ENCODE measurements at regions not wholly inside any gene's neighbourhood (a gene's known extent, or its start where the extent isn't known, plus 50 kb on each side); places are given as distances from the start of the nearest gene placed in this dataset.

GRCh38 chr14:101370593-101371569, 190.4 kb upstream of the DIO3 start:
- Histone ChIP-seq H3K36me3 (no peaks in the 10 kb centered on the region), H3K4me1 (no peaks in the 10 kb centered on the region), H3K27me3 (no peaks in the 10 kb centered on the region), H3K27ac (no peak overlapping the region), H3K4me3 (no peak overlapping the region), H3K9me3 (no peaks in the 10 kb centered on the region)
- no peak for TF ChIP-seq POLR2A (IDR thresholded peaks at IDR 0.05)
- TF ChIP-seq, protein P1, sequence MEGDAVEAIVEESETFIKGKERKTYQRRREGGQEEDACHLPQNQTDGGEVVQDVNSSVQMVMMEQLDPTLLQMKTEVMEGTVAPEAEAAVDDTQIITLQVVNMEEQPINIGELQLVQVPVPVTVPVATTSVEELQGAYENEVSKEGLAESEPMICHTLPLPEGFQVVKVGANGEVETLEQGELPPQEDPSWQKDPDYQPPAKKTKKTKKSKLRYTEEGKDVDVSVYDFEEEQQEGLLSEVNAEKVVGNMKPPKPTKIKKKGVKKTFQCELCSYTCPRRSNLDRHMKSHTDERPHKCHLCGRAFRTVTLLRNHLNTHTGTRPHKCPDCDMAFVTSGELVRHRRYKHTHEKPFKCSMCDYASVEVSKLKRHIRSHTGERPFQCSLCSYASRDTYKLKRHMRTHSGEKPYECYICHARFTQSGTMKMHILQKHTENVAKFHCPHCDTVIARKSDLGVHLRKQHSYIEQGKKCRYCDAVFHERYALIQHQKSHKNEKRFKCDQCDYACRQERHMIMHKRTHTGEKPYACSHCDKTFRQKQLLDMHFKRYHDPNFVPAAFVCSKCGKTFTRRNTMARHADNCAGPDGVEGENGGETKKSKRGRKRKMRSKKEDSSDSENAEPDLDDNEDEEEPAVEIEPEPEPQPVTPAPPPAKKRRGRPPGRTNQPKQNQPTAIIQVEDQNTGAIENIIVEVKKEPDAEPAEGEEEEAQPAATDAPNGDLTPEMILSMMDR (IDR thresholded peaks at IDR 0.05) = no peak
- ATAC-seq = no peak
- 73% methylated on average over 5 of the region's 14 CpGs for WGBS (ENCODE audit: insufficient coverage, low coverage, low lambda C conversion rate, missing lambda C conversion rate)
- no peak for DNase-seq
- intact Hi-C loops (cut with DNase I) = no loop called here

DNA sequence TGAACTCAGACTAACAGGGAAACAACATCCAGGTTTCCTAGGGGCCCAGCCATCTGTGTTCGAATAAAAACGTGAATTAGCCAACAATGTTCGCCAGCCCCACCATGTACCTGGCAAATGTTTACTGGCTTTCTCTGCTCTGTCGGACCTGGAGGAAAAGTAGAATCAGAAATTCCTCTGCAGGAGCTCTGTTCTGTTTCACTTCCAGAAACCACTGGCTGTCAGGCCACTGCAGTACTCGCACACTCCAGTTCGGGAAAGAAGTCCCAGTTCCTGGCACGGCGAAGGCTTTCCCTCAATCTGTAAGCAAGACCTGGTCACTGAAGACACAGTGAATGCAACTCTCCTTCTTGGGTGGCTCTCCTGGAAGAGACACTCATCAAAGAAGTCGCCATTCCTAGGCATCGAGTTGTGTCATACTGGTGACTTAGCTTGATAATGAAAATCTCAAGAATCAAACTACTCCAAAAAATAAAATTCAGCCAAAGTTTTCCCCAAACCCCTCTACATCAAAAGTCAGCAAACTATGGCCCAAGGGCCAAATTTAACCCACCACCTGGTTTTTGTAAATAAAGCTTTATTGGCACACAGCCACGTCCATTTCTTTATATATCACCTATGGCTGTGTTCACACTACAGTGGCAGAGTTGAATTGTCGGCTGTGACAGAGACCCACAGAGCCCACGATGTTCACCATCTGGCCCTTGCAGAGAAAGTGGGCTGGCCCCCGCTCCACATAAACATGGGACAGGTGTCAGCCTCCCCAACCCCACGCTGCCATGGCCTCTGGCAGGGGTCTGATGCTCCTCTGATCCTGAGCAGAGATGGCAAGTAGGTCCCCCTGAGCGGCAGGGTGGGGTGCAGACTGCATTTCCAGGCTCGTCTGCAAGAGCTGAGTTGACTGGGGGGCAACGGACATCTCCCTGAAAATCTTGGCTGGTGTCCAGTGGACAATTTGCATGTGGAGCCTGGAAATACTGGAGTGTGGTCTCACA, 189.2 kb upstream of the DIO3 start:
- WGBS (ENCODE audit: insufficient coverage, low coverage, low lambda C conversion rate, missing lambda C conversion rate) = 64% methylated on average over 5 of the region's 18 CpGs
- Histone ChIP-seq H3K27ac (no peak overlapping the region), H3K4me3 (no peak overlapping the region), H3K36me3 (no peaks in the 10 kb centered on the region), H3K4me1 (no peaks in the 10 kb centered on the region), H3K9me3 (no peaks in the 10 kb centered on the region), H3K27me3 (no peaks in the 10 kb centered on the region)
- no peak for TF ChIP-seq POLR2A (IDR thresholded peaks at IDR 0.05)
- TF ChIP-seq, protein P1 (IDR thresholded peaks at IDR 0.05) = no peak
- ATAC-seq = no peak
- DNase-seq = no peak
- intact Hi-C loops (cut with DNase I) = no loop called here

- ATAC-seq (no peak), DNase-seq (no peak)
- intact Hi-C loops (cut with DNase I) = no loop called here
- WGBS (ENCODE audit: insufficient coverage, low coverage, low lambda C conversion rate, missing lambda C conversion rate) = 75% methylated on average over 7 of the region's 16 CpGs
- Histone ChIP-seq H3K4me3 (no peak overlapping the region), H3K4me1 (no peaks in the 10 kb centered on the region), H3K27me3 (no peaks in the 10 kb centered on the region), H3K36me3 (no peaks in the 10 kb centered on the region), H3K9me3 (no peaks in the 10 kb centered on the region), H3K27ac (no peak overlapping the region)
- no peak for TF ChIP-seq POLR2A (IDR thresholded peaks at IDR 0.05)
- TF ChIP-seq, protein P1 (IDR thresholded peaks at IDR 0.05) = no peak
Observed at GRCh38 chr14:101372894-101373620, 188.2 kb upstream of the DIO3 start.

DNA sequence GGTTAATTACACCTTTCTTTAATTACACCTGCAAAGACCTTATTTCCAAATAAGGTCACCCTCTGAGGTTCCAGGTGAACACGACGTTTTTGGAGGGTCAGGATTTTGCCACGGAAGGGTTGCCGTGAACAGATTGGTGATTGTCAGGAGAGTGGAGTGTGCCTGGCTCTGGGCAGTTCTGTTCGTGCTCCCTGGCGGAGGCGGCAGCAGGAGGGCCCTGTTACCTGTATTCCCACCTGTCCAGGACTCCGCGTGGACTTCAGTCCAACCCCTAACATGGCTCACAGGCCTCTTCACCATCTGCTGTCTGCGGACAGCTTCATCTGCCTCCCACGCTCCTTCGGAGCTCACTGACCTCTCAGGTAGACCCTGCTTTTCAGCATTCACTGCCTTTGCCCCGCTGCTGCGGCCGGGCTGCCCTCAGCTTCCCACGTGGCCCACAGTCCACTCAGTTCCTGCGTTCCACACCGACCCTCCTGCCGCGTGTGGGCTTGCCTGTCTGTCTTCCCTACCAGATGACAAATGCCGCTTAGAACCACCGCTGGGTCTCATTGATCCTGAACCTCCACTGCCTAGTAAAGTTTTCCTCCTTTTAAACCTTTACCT, 187.5 kb upstream of the DIO3 start:
- DNase-seq (no peak), ATAC-seq (no peak)
- no peaks in the 10 kb centered on the region for H3K36me3 ChIP-seq
- no peak for TF ChIP-seq POLR2A (IDR thresholded peaks at IDR 0.05)
- TF ChIP-seq, protein P1 (IDR thresholded peaks at IDR 0.05) = no peak
- intact Hi-C loops (cut with DNase I) = no loop called here
- no peaks in the 10 kb centered on the region for H3K27me3 ChIP-seq
- no peaks in the 10 kb centered on the region for H3K4me1 ChIP-seq
- H3K27ac ChIP-seq = no peak overlapping the region
- WGBS (ENCODE audit: insufficient coverage, low coverage, low lambda C conversion rate, missing lambda C conversion rate) = 79% methylated on average over 15 of the region's 22 CpGs
- no peak overlapping the region for H3K4me3 ChIP-seq
- H3K9me3 ChIP-seq = no peaks in the 10 kb centered on the region

Measured in right lobe of liver (tissue), 6 donors.